ENCODE measurements at regions not wholly inside any gene's neighbourhood (a gene's known extent, or its start where the extent isn't known, plus 50 kb on each side); places are given as distances from the start of the nearest gene placed in this dataset.
"Not testable (repeated sequence)": the region's sequence is repeated elsewhere in the genome, so short reads cannot be mapped to it uniquely, and the experiment has no call there.

GRCh38 chr17:79549141-79549915 lies 61.5 kb downstream of the RBFOX3 start:
- peaks cover 0 to 40% (median 5%) of the 10 kb centered on the region in 3 donors for H3K27me3 ChIP-seq
- H3K27ac ChIP-seq = no peak overlapping the region
- no peak overlapping the region for H3K4me3 ChIP-seq
- intact Hi-C loops (cut with DNase I; ENCODE audit: low total_unique reads) = no loop called here
- 62 to 85% (median 64%) methylated on average over 6 to 10 of the region's 10 CpGs for WGBS, 5 donors
- TF ChIP-seq POLR2A (IDR thresholded peaks at IDR 0.05) (no peak), CTCF (IDR thresholded peaks at IDR 0.05) (no peak), EP300 (IDR thresholded peaks at IDR 0.05) (no peak)
- peaks cover 0 to 6% (median 2%) of the 10 kb centered on the region in 4 donors for H3K9me3 ChIP-seq
- DNase-seq = no peak
- no peaks in the 10 kb centered on the region for H3K4me1 ChIP-seq
- no peaks in the 10 kb centered on the region for H3K36me3 ChIP-seq

DNA sequence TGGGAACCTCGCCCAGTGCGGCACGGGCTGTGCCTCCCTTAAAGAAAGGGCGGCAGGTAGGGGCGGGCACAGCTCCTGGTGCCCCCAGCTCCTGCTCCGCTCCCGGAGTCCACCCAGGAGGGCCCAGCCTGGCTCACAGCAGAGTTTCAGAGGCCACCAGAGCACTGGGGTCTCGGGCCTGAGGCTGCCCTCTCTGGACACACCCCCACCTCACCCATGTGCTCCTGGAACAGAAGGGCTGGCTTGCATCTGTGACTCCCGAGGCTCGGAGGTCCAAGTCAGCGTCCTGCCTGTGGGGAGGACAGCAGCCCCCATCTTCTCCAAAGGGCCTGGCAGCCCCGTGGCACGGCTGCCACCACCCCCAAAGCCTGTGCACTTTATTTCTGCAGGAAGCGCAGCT lies 62.7 kb downstream of the RBFOX3 start:
- TF ChIP-seq POLR2AphosphoS5 (IDR thresholded peaks at IDR 0.05) (no peak), POLR2A (IDR thresholded peaks at IDR 0.05) (no peak), CTCF (IDR thresholded peaks at IDR 0.05) (no peak), EP300 (IDR thresholded peaks at IDR 0.05) (no peak)
- WGBS, 5 donors = 72 to 79% (median 77%) methylated on average over 12 to 14 of the region's 14 CpGs
- no peak overlapping the region for H3K27ac ChIP-seq
- H3K27me3 ChIP-seq = peaks cover 0 to 52% (median 10%) of the 10 kb centered on the region in 3 donors
- H3K9me3 ChIP-seq = peaks cover 0 to 3% (median 0%) of the 10 kb centered on the region in 4 donors
- H3K36me3 ChIP-seq = no peaks in the 10 kb centered on the region
- H3K4me3 ChIP-seq = no peak overlapping the region
- intact Hi-C loops (cut with DNase I; ENCODE audit: low total_unique reads) = no loop called here
- H3K4me1 ChIP-seq = no peaks in the 10 kb centered on the region
- no peak for DNase-seq

GRCh38 chr17:79547586-79547985 lies 63.3 kb downstream of the RBFOX3 start:
- intact Hi-C loops (cut with DNase I; ENCODE audit: low total_unique reads) = no loop called here
- no peaks in the 10 kb centered on the region for H3K36me3 ChIP-seq
- no peak for DNase-seq
- no peaks in the 10 kb centered on the region for H3K9me3 ChIP-seq
- no peaks in the 10 kb centered on the region for H3K4me1 ChIP-seq
- no peak overlapping the region for H3K4me3 ChIP-seq
- TF ChIP-seq EP300 (IDR thresholded peaks at IDR 0.05) = no peak
- TF ChIP-seq POLR2AphosphoS5 (IDR thresholded peaks at IDR 0.05) = no peak
- no peak for TF ChIP-seq CTCF (IDR thresholded peaks at IDR 0.05)
- H3K27ac ChIP-seq = no peak overlapping the region
- 77 to 84% (median 81%) methylated on average over 10 of the region's 10 CpGs for WGBS, 5 donors
- peaks cover 0 to 56% (median 10%) of the 10 kb centered on the region in 3 donors for H3K27me3 ChIP-seq

- H3K4me3 ChIP-seq; intact Hi-C loops (cut with DNase I; ENCODE audit: low total_unique reads); H3K4me1 ChIP-seq; H3K9me3 ChIP-seq; H3K36me3 ChIP-seq; H3K27ac ChIP-seq; DNase-seq: not testable (repeated sequence)
- WGBS, 5 donors = 75 to 92% (median 82%) methylated on average over 12 of the region's 12 CpGs
- peaks cover 0 to 60% (median 10%) of the 10 kb centered on the region in 3 donors for H3K27me3 ChIP-seq
These were observed 63.7 kb downstream of the RBFOX3 start for GRCh38 chr17:79547171-79547570.

- intact Hi-C loops (cut with DNase I; ENCODE audit: low total_unique reads) = no loop called here
- no peak for DNase-seq
- no peak overlapping the region for H3K27ac ChIP-seq
- no peak overlapping the region for H3K4me3 ChIP-seq
- TF ChIP-seq EP300 (IDR thresholded peaks at IDR 0.05) (no peak), POLR2AphosphoS5 (IDR thresholded peaks at IDR 0.05) (no peak), CTCF (IDR thresholded peaks at IDR 0.05) (no peak), POLR2A (IDR thresholded peaks at IDR 0.05) (no peak)
- peaks cover 0 to 62% (median 10%) of the 10 kb centered on the region in 3 donors for H3K27me3 ChIP-seq
- no peaks in the 10 kb centered on the region for H3K9me3 ChIP-seq
- 70 to 85% (median 76%) methylated on average over 10 of the region's 10 CpGs for WGBS, 5 donors
- H3K36me3 ChIP-seq = no peaks in the 10 kb centered on the region
- no peaks in the 10 kb centered on the region for H3K4me1 ChIP-seq
These were observed 64.5 kb downstream of the RBFOX3 start for GRCh38 chr17:79546386-79546785.
